ENCODE measurements at regions not wholly inside any gene's neighbourhood (a gene's known extent, or its start where the extent isn't known, plus 50 kb on each side); places are given as distances from the start of the nearest gene placed in this dataset.

GRCh38 chr14:24695265-24696241, 61.6 kb upstream of the GZMB start:
- TF ChIP-seq CTCF (conservative IDR thresholded peaks at IDR 0.05 in 1 of 2, IDR thresholded peaks at IDR 0.05 in 1 of 2; ENCODE audit: low read depth in 1 of 2, low read length in 2 of 2) (no peak), EZH2 (IDR thresholded peaks at IDR 0.05; ENCODE audit: low read length, missing control alignments) (no peak)
- peaks cover 2% of the 10 kb centered on the region for H3K9me3 ChIP-seq (ENCODE audit: control insufficient read depth, insufficient read depth, low read depth, low read length)
- no peaks in the 10 kb centered on the region for H3K36me3 ChIP-seq (ENCODE audit: control insufficient read depth, insufficient read depth, low read length)
- no peak overlapping the region for H3K27ac ChIP-seq (ENCODE audit: insufficient read depth, low read length)
- no peak overlapping the region for H3K4me3 ChIP-seq (replicated peaks in 1 of 4; ENCODE audit: control extremely low read depth in 1 of 4, insufficient read depth in 1 of 4, low read depth in 3 of 4, low read length in 4 of 4)
- H3K4me2 ChIP-seq (ENCODE audit: extremely low read depth, insufficient read depth, low read length) = no peak overlapping the region
- H4K20me1 ChIP-seq (ENCODE audit: control insufficient read depth, extremely low read depth, insufficient read depth, low read length) = no peaks in the 10 kb centered on the region
- no peak for DNase-seq (ENCODE audit: low read depth in 2 of 2)
- no peak overlapping the region for H3K9ac ChIP-seq (ENCODE audit: insufficient read depth, low read length)
- no peaks in the 10 kb centered on the region for H3K4me1 ChIP-seq (ENCODE audit: control insufficient read depth, extremely low read depth, insufficient read depth, low read length)
- H3K79me2 ChIP-seq (ENCODE audit: control insufficient read depth, insufficient read depth, low read length) = no peaks in the 10 kb centered on the region
- no peak overlapping the region for H2AFZ ChIP-seq (ENCODE audit: low read length)
- no peaks in the 10 kb centered on the region for H3K27me3 ChIP-seq (ENCODE audit: control insufficient read depth, insufficient read depth, low read length)

DNA sequence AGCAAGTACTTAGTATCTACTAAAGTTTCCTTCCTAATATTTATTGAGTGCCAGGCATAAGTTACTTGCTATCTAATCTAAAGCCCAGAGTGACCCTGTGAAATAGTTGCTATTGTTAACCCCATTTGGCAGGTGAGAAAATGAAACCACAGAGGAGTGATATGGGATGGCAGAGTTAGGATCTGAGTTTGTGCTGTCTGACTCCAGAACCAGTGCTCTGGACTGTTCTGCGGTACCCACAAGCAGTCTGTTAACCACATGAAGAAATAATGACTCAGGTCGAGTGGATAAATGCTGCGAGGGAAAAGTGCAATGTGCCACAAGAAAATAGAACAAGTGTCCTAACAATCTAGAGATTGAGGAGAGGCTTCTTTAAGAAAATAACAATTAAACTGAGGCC, 60.7 kb upstream of the GZMB start:
- no peak overlapping the region for H2AFZ ChIP-seq (ENCODE audit: low read length)
- TF ChIP-seq EZH2 (IDR thresholded peaks at IDR 0.05; ENCODE audit: low read length, missing control alignments) = no peak
- TF ChIP-seq CTCF (conservative IDR thresholded peaks at IDR 0.05 in 1 of 2, IDR thresholded peaks at IDR 0.05 in 1 of 2; ENCODE audit: low read depth in 1 of 2, low read length in 2 of 2) = no peak
- H3K27ac ChIP-seq (ENCODE audit: insufficient read depth, low read length) = no peak overlapping the region
- H3K9me3 ChIP-seq (ENCODE audit: control insufficient read depth, insufficient read depth, low read depth, low read length) = peaks cover 2% of the 10 kb centered on the region
- no peaks in the 10 kb centered on the region for H3K36me3 ChIP-seq (ENCODE audit: control insufficient read depth, insufficient read depth, low read length)
- no peak overlapping the region for H3K9ac ChIP-seq (ENCODE audit: insufficient read depth, low read length)
- no peaks in the 10 kb centered on the region for H3K79me2 ChIP-seq (ENCODE audit: control insufficient read depth, insufficient read depth, low read length)
- no peaks in the 10 kb centered on the region for H4K20me1 ChIP-seq (ENCODE audit: control insufficient read depth, extremely low read depth, insufficient read depth, low read length)
- H3K4me2 ChIP-seq (ENCODE audit: extremely low read depth, insufficient read depth, low read length) = no peak overlapping the region
- no peak overlapping the region for H3K4me3 ChIP-seq (replicated peaks in 1 of 4; ENCODE audit: control extremely low read depth in 1 of 4, insufficient read depth in 1 of 4, low read depth in 3 of 4, low read length in 4 of 4)
- no peaks in the 10 kb centered on the region for H3K4me1 ChIP-seq (ENCODE audit: control insufficient read depth, extremely low read depth, insufficient read depth, low read length)
- no peak for DNase-seq (ENCODE audit: low read depth in 2 of 2)
- H3K27me3 ChIP-seq (ENCODE audit: control insufficient read depth, insufficient read depth, low read length) = no peaks in the 10 kb centered on the region

DNA sequence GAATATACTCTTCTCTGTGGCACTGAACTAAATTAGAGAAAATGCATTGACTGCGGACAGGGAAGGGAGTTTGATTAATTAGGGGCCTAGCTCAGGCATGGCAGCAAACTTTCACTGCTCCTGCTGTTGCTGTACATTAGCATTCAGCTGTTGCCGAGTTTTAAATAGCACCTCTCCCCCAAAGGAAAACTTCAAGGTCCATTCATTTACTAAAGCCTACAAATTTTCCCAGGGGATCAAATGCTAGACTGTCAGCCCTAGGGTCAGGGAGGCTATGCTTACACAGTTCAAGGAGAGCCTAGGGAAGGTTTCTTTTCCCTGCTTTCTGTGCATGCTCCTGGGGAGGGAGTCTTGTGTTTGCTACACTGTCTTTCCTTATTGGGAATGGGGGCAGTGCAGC, 60.0 kb upstream of the GZMB start:
- Histone ChIP-seq H3K4me2 (ENCODE audit: extremely low read depth, insufficient read depth, low read length) (no peak overlapping the region), H4K20me1 (ENCODE audit: control insufficient read depth, extremely low read depth, insufficient read depth, low read length) (no peaks in the 10 kb centered on the region), H3K9ac (ENCODE audit: insufficient read depth, low read length) (no peak overlapping the region), H3K79me2 (ENCODE audit: control insufficient read depth, insufficient read depth, low read length) (no peaks in the 10 kb centered on the region), H3K36me3 (ENCODE audit: control insufficient read depth, insufficient read depth, low read length) (no peaks in the 10 kb centered on the region), H3K27me3 (ENCODE audit: control insufficient read depth, insufficient read depth, low read length) (no peaks in the 10 kb centered on the region), H3K27ac (ENCODE audit: insufficient read depth, low read length) (no peak overlapping the region), H3K4me3 (replicated peaks in 1 of 4; ENCODE audit: control extremely low read depth in 1 of 4, insufficient read depth in 1 of 4, low read depth in 3 of 4, low read length in 4 of 4) (no peak overlapping the region), H2AFZ (ENCODE audit: low read length) (no peak overlapping the region), H3K9me3 (ENCODE audit: control insufficient read depth, insufficient read depth, low read depth, low read length) (peaks cover 2% of the 10 kb centered on the region), H3K4me1 (ENCODE audit: control insufficient read depth, extremely low read depth, insufficient read depth, low read length) (no peaks in the 10 kb centered on the region)
- no peak for DNase-seq (ENCODE audit: low read depth in 2 of 2)
- no peak for TF ChIP-seq CTCF (conservative IDR thresholded peaks at IDR 0.05 in 1 of 2, IDR thresholded peaks at IDR 0.05 in 1 of 2; ENCODE audit: low read depth in 1 of 2, low read length in 2 of 2)
- no peak for TF ChIP-seq EZH2 (IDR thresholded peaks at IDR 0.05; ENCODE audit: low read length, missing control alignments)

Measured in fibroblast of lung (primary cell).